Fibroblast of lung (primary cell): ENCODE measurements at regions not wholly inside any gene's neighbourhood (a gene's known extent, or its start where the extent isn't known, plus 50 kb on each side); places are given as distances from the start of the nearest gene placed in this dataset.

Experiments used
- DNase-seq, 2 donors: peaks; one replicate each; pipeline versions ENCODE4 v3.0.0 to v3.0.0-alpha.2; 2010; ENCODE audit warnings: low read depth in 2 of 2
- H2AFZ ChIP-seq: 2 replicates; pipeline ENCODE4 v1.5.1; 2012; ENCODE audit warnings: low read length, control low read depth, inconsistent platforms
- H3K27ac ChIP-seq: 2 replicates; pipeline ENCODE4 v1.5.1; 2011; ENCODE audit warnings: low read length, control low read depth; ENCODE audit not compliant: insufficient read depth
- H3K27me3 ChIP-seq: 2 replicates; pipeline ENCODE4 v1.5.1; 2011; ENCODE audit warnings: mild to moderate bottlenecking, low read length; ENCODE audit not compliant: control insufficient read depth, insufficient read depth
- H3K36me3 ChIP-seq: 2 replicates; pipeline ENCODE4 v1.5.1; 2011; ENCODE audit warnings: low read length; ENCODE audit not compliant: control insufficient read depth, insufficient read depth
- H3K4me1 ChIP-seq: 2 replicates; pipeline ENCODE4 v1.5.1; 2011; ENCODE audit warnings: low read length; ENCODE audit not compliant: control insufficient read depth, insufficient read depth; ENCODE audit errors: extremely low read depth
- H3K4me2 ChIP-seq: 2 replicates; pipeline ENCODE4 v1.5.1; 2011; ENCODE audit warnings: low read length, control low read depth; ENCODE audit not compliant: insufficient read depth; ENCODE audit errors: extremely low read depth
- H3K4me3 ChIP-seq, 4 experiments: fragments of 200-600 bp in 1 of 4; sonication (generic) in 1 of 4; replicated peaks in 1 of 4; 2 replicates each; pipeline ENCODE4 v1.5.1; 2011 to 2016; ENCODE audit warnings: low read length in 4 of 4, low read depth in 3 of 4, mild to moderate bottlenecking in 3 of 4, control low read depth in 2 of 4, inconsistent platforms in 1 of 4, mixed read lengths in 1 of 4; ENCODE audit not compliant: insufficient read depth in 1 of 4; ENCODE audit errors: control extremely low read depth in 1 of 4
- H3K79me2 ChIP-seq: 2 replicates; pipeline ENCODE4 v1.5.1; 2012; ENCODE audit warnings: mild to moderate bottlenecking, low read length, inconsistent platforms; ENCODE audit not compliant: control insufficient read depth, insufficient read depth
- H3K9ac ChIP-seq: 2 replicates; pipeline ENCODE4 v1.5.1; 2011; ENCODE audit warnings: mild to moderate bottlenecking, low read length, control low read depth; ENCODE audit not compliant: insufficient read depth
- H3K9me3 ChIP-seq: 2 replicates; pipeline ENCODE4 v1.5.1; 2012; ENCODE audit warnings: low read depth, low read length; ENCODE audit not compliant: control insufficient read depth, insufficient read depth
- H4K20me1 ChIP-seq: 2 replicates; pipeline ENCODE4 v1.5.1; 2011; ENCODE audit warnings: low read length; ENCODE audit not compliant: control insufficient read depth, insufficient read depth; ENCODE audit errors: extremely low read depth
- EZH2 ChIP-seq: IDR thresholded peaks from 2 replicates; pipeline ENCODE4 v1.5.1; 2012; ENCODE audit warnings: low read length, control low read depth, mild to moderate bottlenecking; ENCODE audit errors: missing control alignments
- TF ChIP-seq, protein P1 (sequence below), 2 donors: IDR thresholded peaks in 1 of 2; conservative IDR thresholded peaks in 1 of 2; 1 replicate in 1 of 2; 2 replicates in 1 of 2; pipeline ENCODE4 v1.5.1; 2011 to 2012; ENCODE audit warnings: low read length in 2 of 2, control low read depth in 1 of 2, inconsistent platforms in 1 of 2, low read depth in 1 of 2, mild to moderate bottlenecking in 1 of 2

DNA sequence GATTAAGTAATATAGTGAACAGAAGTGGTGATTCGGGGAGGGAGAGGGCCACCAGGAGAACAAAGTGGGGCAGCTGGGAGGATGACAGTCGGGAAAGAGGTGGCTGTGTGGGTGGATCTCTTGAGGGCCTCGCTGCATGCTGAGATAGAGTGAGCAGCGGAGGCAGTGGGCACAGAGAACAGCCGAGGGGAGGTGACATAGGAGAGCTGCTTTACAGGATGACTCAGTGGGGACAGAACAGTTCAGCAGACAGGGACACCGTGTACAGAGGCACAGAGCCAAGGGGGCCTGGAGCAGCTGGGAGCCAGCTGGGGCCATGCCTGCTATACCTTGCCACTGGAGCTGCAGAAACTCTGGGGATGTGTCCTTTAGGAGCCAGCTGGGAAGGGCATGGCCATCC lies 273.9 kb downstream of the GADD45G start:
- no peak overlapping the region for H3K9ac ChIP-seq
- no peaks in the 10 kb centered on the region for H3K27me3 ChIP-seq
- H3K4me3 ChIP-seq, result no peak overlapping the region
- no peak overlapping the region for H2AFZ ChIP-seq
- H3K79me2 ChIP-seq, result no peaks in the 10 kb centered on the region
- TF ChIP-seq, protein P1, sequence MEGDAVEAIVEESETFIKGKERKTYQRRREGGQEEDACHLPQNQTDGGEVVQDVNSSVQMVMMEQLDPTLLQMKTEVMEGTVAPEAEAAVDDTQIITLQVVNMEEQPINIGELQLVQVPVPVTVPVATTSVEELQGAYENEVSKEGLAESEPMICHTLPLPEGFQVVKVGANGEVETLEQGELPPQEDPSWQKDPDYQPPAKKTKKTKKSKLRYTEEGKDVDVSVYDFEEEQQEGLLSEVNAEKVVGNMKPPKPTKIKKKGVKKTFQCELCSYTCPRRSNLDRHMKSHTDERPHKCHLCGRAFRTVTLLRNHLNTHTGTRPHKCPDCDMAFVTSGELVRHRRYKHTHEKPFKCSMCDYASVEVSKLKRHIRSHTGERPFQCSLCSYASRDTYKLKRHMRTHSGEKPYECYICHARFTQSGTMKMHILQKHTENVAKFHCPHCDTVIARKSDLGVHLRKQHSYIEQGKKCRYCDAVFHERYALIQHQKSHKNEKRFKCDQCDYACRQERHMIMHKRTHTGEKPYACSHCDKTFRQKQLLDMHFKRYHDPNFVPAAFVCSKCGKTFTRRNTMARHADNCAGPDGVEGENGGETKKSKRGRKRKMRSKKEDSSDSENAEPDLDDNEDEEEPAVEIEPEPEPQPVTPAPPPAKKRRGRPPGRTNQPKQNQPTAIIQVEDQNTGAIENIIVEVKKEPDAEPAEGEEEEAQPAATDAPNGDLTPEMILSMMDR (conservative IDR thresholded peaks at IDR 0.05 in 1 of 2, IDR thresholded peaks at IDR 0.05 in 1 of 2; ENCODE audit: low read depth in 1 of 2, low read length in 2 of 2), result no peak
- TF ChIP-seq EZH2, result no peak
- no peaks in the 10 kb centered on the region for H3K9me3 ChIP-seq
- no peaks in the 10 kb centered on the region for H4K20me1 ChIP-seq
- H3K4me1 ChIP-seq, result no peaks in the 10 kb centered on the region
- no peak overlapping the region for H3K4me2 ChIP-seq
- H3K27ac ChIP-seq, result no peak overlapping the region
- H3K36me3 ChIP-seq, result no peaks in the 10 kb centered on the region
- peak in 1 of 2 donors; percentile 21 for DNase-seq

DNA sequence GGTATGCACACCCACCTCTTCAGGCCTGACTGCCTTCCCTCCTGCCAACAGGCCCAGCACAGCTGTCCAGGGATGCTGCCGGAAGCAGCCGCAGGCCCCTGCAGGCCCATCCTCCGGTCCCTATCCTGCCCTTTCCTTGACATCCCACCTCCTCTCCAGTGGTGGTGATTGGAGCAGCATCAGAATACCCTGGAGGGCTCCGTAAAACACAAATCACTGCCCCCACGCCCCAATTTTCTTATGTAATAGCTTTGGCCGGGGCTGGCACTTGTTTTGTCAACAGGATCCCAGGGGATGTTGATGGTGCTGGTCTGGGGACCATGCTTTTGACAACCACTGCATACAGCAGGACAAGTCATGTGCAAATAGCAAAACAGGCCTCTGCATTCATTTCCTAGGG lies 274.5 kb downstream of the GADD45G start:
- no peak overlapping the region for H3K27ac ChIP-seq

DNA sequence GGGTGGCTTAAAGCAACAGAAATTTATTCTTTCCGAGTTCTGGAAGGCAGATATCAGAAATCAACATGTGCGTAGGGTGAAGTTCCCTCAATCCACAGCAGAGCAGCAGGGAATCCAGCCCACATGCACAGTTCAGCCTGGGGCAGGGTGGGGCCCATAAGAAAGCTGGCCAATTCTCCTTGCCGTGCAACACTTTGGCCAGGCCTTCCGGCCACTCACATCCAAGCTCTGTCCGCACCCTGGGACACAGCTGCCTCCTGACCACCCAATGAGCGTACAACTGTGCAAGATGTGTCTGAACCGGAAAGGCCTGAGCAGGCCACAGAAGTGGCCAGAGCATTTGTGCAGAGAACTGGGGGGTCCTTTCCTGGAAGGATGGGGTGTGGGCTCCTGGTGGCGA lies 274.9 kb downstream of the GADD45G start:
- no peaks in the 10 kb centered on the region for H4K20me1 ChIP-seq
- no peak for TF ChIP-seq EZH2
- DNase-seq, result peak in 1 of 2 donors; percentile 14

More for the DNA sequence above, 274.5 kb downstream of the GADD45G start:
- Histone ChIP-seq H3K9ac (no peak overlapping the region), H2AFZ (no peak overlapping the region), H3K27me3 (no peaks in the 10 kb centered on the region), H4K20me1 (no peaks in the 10 kb centered on the region), H3K9me3 (no peaks in the 10 kb centered on the region), H3K4me1 (no peaks in the 10 kb centered on the region), H3K4me2 (no peak overlapping the region), H3K79me2 (no peaks in the 10 kb centered on the region), H3K4me3 (no peak overlapping the region), H3K36me3 (no peaks in the 10 kb centered on the region)
- TF ChIP-seq EZH2, result no peak
- TF ChIP-seq, protein P1 (conservative IDR thresholded peaks at IDR 0.05 in 1 of 2, IDR thresholded peaks at IDR 0.05 in 1 of 2; ENCODE audit: low read depth in 1 of 2, low read length in 2 of 2), result no peak
- no peak for DNase-seq

More for the DNA sequence above, 274.9 kb downstream of the GADD45G start:
- Histone ChIP-seq H3K4me2 (no peak overlapping the region), H2AFZ (no peak overlapping the region), H3K27me3 (no peaks in the 10 kb centered on the region), H3K36me3 (no peaks in the 10 kb centered on the region), H3K9ac (no peak overlapping the region), H3K79me2 (no peaks in the 10 kb centered on the region), H3K4me1 (no peaks in the 10 kb centered on the region), H3K9me3 (no peaks in the 10 kb centered on the region), H3K4me3 (no peak overlapping the region), H3K27ac (no peak overlapping the region)
